ENCODE measurements at regions not wholly inside any gene's neighbourhood (a gene's known extent, or its start where the extent isn't known, plus 50 kb on each side); places are given as distances from the start of the nearest gene placed in this dataset.

DNA sequence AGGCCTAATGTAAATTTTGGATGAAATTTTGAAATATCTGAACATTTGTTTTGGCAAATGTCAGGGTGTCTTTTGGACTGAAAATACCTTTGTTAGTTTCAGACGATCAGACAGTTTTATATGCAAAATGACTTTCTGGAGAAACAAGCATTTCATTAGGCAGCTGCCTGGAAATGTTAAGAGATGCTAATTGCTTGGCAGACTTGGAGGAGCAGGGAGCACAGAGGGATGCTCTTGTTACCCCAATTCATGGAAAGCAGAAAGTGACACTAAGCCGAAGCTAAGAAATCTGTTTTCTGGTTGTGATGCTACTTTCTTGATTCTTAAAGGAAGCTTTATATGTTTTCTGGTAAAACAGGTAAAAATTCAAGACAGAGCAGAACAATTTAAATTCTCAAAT lies 204.3 kb upstream of the GBE1 start:
- TF ChIP-seq, protein P1, sequence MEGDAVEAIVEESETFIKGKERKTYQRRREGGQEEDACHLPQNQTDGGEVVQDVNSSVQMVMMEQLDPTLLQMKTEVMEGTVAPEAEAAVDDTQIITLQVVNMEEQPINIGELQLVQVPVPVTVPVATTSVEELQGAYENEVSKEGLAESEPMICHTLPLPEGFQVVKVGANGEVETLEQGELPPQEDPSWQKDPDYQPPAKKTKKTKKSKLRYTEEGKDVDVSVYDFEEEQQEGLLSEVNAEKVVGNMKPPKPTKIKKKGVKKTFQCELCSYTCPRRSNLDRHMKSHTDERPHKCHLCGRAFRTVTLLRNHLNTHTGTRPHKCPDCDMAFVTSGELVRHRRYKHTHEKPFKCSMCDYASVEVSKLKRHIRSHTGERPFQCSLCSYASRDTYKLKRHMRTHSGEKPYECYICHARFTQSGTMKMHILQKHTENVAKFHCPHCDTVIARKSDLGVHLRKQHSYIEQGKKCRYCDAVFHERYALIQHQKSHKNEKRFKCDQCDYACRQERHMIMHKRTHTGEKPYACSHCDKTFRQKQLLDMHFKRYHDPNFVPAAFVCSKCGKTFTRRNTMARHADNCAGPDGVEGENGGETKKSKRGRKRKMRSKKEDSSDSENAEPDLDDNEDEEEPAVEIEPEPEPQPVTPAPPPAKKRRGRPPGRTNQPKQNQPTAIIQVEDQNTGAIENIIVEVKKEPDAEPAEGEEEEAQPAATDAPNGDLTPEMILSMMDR (IDR thresholded peaks at IDR 0.05 in 4 of 5, conservative IDR thresholded peaks at IDR 0.05 in 1 of 5), result no peak
- TF ChIP-seq POLR2A (IDR thresholded peaks at IDR 0.05), result no peak
